HepG2 (cell line): ENCODE measurements at regions not wholly inside any gene's neighbourhood (a gene's known extent, or its start where the extent isn't known, plus 50 kb on each side); places are given as distances from the start of the nearest gene placed in this dataset.

Source experiments
- ATAC-seq: fragments of 200-7000 bp; cut with Tn5 transposase; 3 replicates; pipeline ENCODE4 v1.9.1; 2020; ENCODE audit warnings: mild to moderate bottlenecking, moderate library complexity
- BruUV-seq: library from RNA; stranded (reverse); fragments of 400-500 nt; replicated peaks from 2 replicates; lab custom pipeline; 2021; lab: Mats Ljungman, UMichigan
- CTCF ChIA-PET: fragments of 300-600 bp; formaldehyde crosslinking; extraction: SDS; loops from one replicate; lab custom pipeline; 2021; ENCODE audit warnings: low total read pairs, inconsistent platforms, low intra/inter-chr PET ratio; lab: Yijun Ruan, JAX
- POLR2A ChIA-PET: fragments of 350-600 bp; sonication (Branson Sonifier 250); formaldehyde crosslinking; loops from one replicate; lab custom pipeline; 2020; ENCODE audit warnings: antibody characterized with exemption, inconsistent platforms; lab: Yijun Ruan, JAX
- DNase-seq: peaks from one replicate; pipeline ENCODE4 v3.0.0-alpha.2; 2015; ENCODE audit warnings: low spot score
- FAIRE-seq: peaks from 3 replicates; lab custom pipeline; 2011; peaks lifted over from hg19 to GRCh38; lab: Jason Lieb, UNC
- H2AFZ ChIP-seq: one replicate; pipeline ENCODE4 v1.6.1; 2011; ENCODE audit warnings: low read length, inconsistent platforms
- H3K27ac ChIP-seq: fragments of 300-600 bp; 3 replicates; pipeline ENCODE4 v1.8.0; 2011; ENCODE audit warnings: mixed run types, mild to moderate bottlenecking, mixed read lengths, low read length, inconsistent platforms; ENCODE audit not compliant: insufficient read depth; ENCODE audit errors: extremely low read length
- H3K27me3 ChIP-seq, 2 experiments: fragments of 200-600 bp in 1 of 2; 2 replicates in 1 of 2; 3 replicates in 1 of 2; pipeline versions ENCODE4 v1.6.0 to v1.8.0; 2011; ENCODE audit warnings: low read length in 2 of 2, mild to moderate bottlenecking in 2 of 2, moderate library complexity in 2 of 2, inconsistent platforms in 1 of 2; ENCODE audit not compliant: insufficient read depth in 2 of 2, control insufficient read depth in 1 of 2
- H3K36me3 ChIP-seq, 2 experiments: fragments of 200-600 bp in 1 of 2; replicated peaks in 1 of 2; 2 replicates in 1 of 2; 3 replicates in 1 of 2; pipeline versions ENCODE4 v1.5.1 to v1.8.0; 2011; ENCODE audit warnings: low read length in 2 of 2, inconsistent platforms in 1 of 2; ENCODE audit not compliant: insufficient read depth in 2 of 2, control insufficient read depth in 1 of 2
- H3K4me1 ChIP-seq: 2 replicates; pipeline ENCODE4 v1.5.1; 2012; ENCODE audit warnings: low read length, inconsistent platforms; ENCODE audit not compliant: insufficient read depth
- H3K4me2 ChIP-seq: 2 replicates; pipeline ENCODE4 v1.6.0; 2011; ENCODE audit warnings: low read depth, low read length, inconsistent platforms
- H3K4me3 ChIP-seq, 3 experiments: fragments of 200-600 bp in 1 of 3; sonication (generic), shearing (Covaris generic) in 1 of 3; replicated peaks in 1 of 3; 2 replicates each; pipeline ENCODE4 v1.5.1; 2011 to 2016; ENCODE audit warnings: low read length in 3 of 3, inconsistent platforms in 2 of 3, low read depth in 2 of 3, mild to moderate bottlenecking in 2 of 3, control low read depth in 1 of 3, mixed read lengths in 1 of 3; ENCODE audit not compliant: insufficient read depth in 1 of 3
- H3K79me2 ChIP-seq: one replicate; pipeline ENCODE4 v1.6.1; 2011; ENCODE audit warnings: low read length, inconsistent platforms; ENCODE audit not compliant: insufficient read depth
- H3K9ac ChIP-seq: 2 replicates; pipeline ENCODE4 v1.6.0; 2011; ENCODE audit warnings: mild to moderate bottlenecking, low read depth, low read length, inconsistent platforms; ENCODE audit not compliant: insufficient read depth
- H3K9me3 ChIP-seq: 2 replicates; pipeline ENCODE4 v1.5.1; 2012; ENCODE audit warnings: mild to moderate bottlenecking, low read length
- H4K20me1 ChIP-seq: 2 replicates; pipeline ENCODE4 v1.6.0; 2011; ENCODE audit warnings: inconsistent platforms, mild to moderate bottlenecking, low read length, moderate library complexity; ENCODE audit not compliant: insufficient read depth
- CBX1 ChIP-seq: IDR thresholded peaks from one replicate; pipeline ENCODE4 v1.6.1; 2016; ENCODE audit warnings: antibody characterized with exemption, low read depth
- DBP ChIP-seq: sonication (generic); formaldehyde crosslinking; IDR thresholded peaks from 2 replicates; pipeline ENCODE4 v1.4.0; 2020; ENCODE audit warnings: missing genetic modification reagents; ENCODE audit errors: not compliant biosample characterization
- KDM3A ChIP-seq: IDR thresholded peaks from 2 replicates; pipeline ENCODE4 v1.6.1; 2018; ENCODE audit warnings: low read depth, missing compliant biosample characterization
- SNAPC2 ChIP-seq: sonication (generic); formaldehyde crosslinking; IDR thresholded peaks from 2 replicates; pipeline ENCODE4 v1.8.1; 2022; ENCODE audit warnings: mild to moderate bottlenecking, missing genetic modification reagents
- ZBED4 ChIP-seq: sonication (generic); formaldehyde crosslinking; IDR thresholded peaks from 2 replicates; pipeline ENCODE4 v1.4.0; 2020; ENCODE audit warnings: missing genetic modification reagents, borderline replicate concordance
- ZBTB33 ChIP-seq: sonication (generic); formaldehyde crosslinking; IDR thresholded peaks from 2 replicates; pipeline ENCODE4 v1.4.0; 2020; ENCODE audit warnings: missing genetic modification reagents
- ZNF10 ChIP-seq: sonication (generic); formaldehyde crosslinking; IDR thresholded peaks from 2 replicates; pipeline ENCODE4 v1.4.0; 2020; ENCODE audit warnings: mild to moderate bottlenecking, low read depth, missing genetic modification reagents, borderline replicate concordance
- ZNF577 ChIP-seq: sonication (generic); formaldehyde crosslinking; IDR thresholded peaks from 2 replicates; pipeline ENCODE4 v1.4.0; 2020; ENCODE audit warnings: mild to moderate bottlenecking, low read depth, missing genetic modification reagents, borderline replicate concordance
- ZNF607 ChIP-seq: sonication (generic); formaldehyde crosslinking; IDR thresholded peaks from 2 replicates; pipeline ENCODE4 v1.5.1; 2020; ENCODE audit warnings: missing genetic modification reagents, mild to moderate bottlenecking, borderline replicate concordance
- ZNF616 ChIP-seq: sonication (generic); formaldehyde crosslinking; IDR thresholded peaks from 2 replicates; pipeline ENCODE4 v1.5.0; 2020; ENCODE audit warnings: low read depth, mild to moderate bottlenecking, missing genetic modification reagents
- ZNF644 ChIP-seq: IDR thresholded peaks from 2 replicates; pipeline ENCODE4 v1.6.1; 2016; ENCODE audit warnings: low read depth
- WGBS: methylation state at CpG from one replicate; pipeline ENCODE4 v1.1.6; 2017; ENCODE audit warnings: low lambda C conversion rate; 5-methylcytosine and 5-hydroxymethylcytosine counted together
- in situ Hi-C: cut with HindIII; loops from 2 replicates; pipeline ENCODE4 v1.10.0; 2017; ENCODE audit warnings: low pct_unique_long_range_greater_than_20kb; ENCODE audit not compliant: extremely low pct_ligation_motif_present
- intact Hi-C: fragments of 100-400 bp; cut with micrococcal nuclease; formaldehyde crosslinking; loops from one replicate; pipeline ENCODE4 v1.10.0; 2022; ENCODE audit not compliant: unreplicated experiment

GRCh38 chr14:50011242-50011641 lies 105.1 kb downstream of the VCPKMT start:
- Histone ChIP-seq H3K9me3 (no peaks in the 10 kb centered on the region), H3K79me2 (no peaks in the 10 kb centered on the region), H3K27me3 (no peaks in the 10 kb centered on the region), H3K4me3 (no peak overlapping the region), H3K36me3 (no peaks in the 10 kb centered on the region), H3K27ac (no peak overlapping the region), H3K4me2 (no peak overlapping the region), H3K4me1 (peaks cover 54% of the 10 kb centered on the region), H2AFZ (no peak overlapping the region), H3K9ac (no peak overlapping the region), H4K20me1 (no peaks in the 10 kb centered on the region)
- no peak for ATAC-seq
- DNase-seq: no peak
- 71% methylated on average over 6 of the region's 6 CpGs for WGBS
- POLR2A ChIA-PET: interaction anchor here (0.8 kb wide), 1 partner anchor 8 kb away, joined by 3 read pairs; no protein-coding TSS in a partner anchor
- no peak for TF ChIP-seq ZNF10 (CRISPR knock-in tag)
- TF ChIP-seq ZBED4 (CRISPR knock-in tag): no peak
- no peak for TF ChIP-seq ZNF616 (CRISPR knock-in tag)
- TF ChIP-seq KDM3A (CRISPR knock-in tag): no peak
- TF ChIP-seq SNAPC2 (CRISPR knock-in tag): no peak
- TF ChIP-seq ZNF644 (CRISPR knock-in tag): no peak
- no peak for TF ChIP-seq CBX1
- no peak for TF ChIP-seq DBP (CRISPR knock-in tag)
- TF ChIP-seq ZNF607: no peak
- TF ChIP-seq ZBTB33 (CRISPR knock-in tag): no peak
- no peak for TF ChIP-seq ZNF577 (CRISPR knock-in tag)
- no TSS peak for BruUV-seq
- intact Hi-C loops (no loop called here), in situ Hi-C loops (no loop called here)
- CTCF ChIA-PET: no interaction called here
- FAIRE-seq: no peak
